Ascending aorta (tissue), 2 donors: ENCODE measurements at regions not wholly inside any gene's neighbourhood (a gene's known extent, or its start where the extent isn't known, plus 50 kb on each side); places are given as distances from the start of the nearest gene placed in this dataset.

ENCODE experiments used
- DNase-seq, 2 donors: peaks; one replicate each; pipeline ENCODE4 v3.0.0-alpha.2; 2019; ENCODE audit warnings: low spot score in 2 of 2
- H3K27ac ChIP-seq, 2 donors: fragments of 200-600 bp; sonication (generic); one replicate each; pipeline ENCODE4 v1.5.1; 2016 to 2017; ENCODE audit warnings: mild to moderate bottlenecking in 1 of 2
- H3K27me3 ChIP-seq: fragments of 200-600 bp; sonication (generic); one replicate; pipeline ENCODE4 v1.5.1; 2017
- H3K36me3 ChIP-seq, 2 donors: fragments of 200-600 bp; sonication (generic); one replicate each; pipeline ENCODE4 v1.5.1; 2016
- H3K4me1 ChIP-seq, 2 donors: fragments of 200-600 bp; sonication (generic); one replicate each; pipeline ENCODE4 v1.5.1; 2016 to 2017; ENCODE audit warnings: mild to moderate bottlenecking in 1 of 2
- H3K4me3 ChIP-seq, 2 donors: fragments of 200-600 bp; sonication (generic); one replicate each; pipeline ENCODE4 v1.5.1; 2016 to 2017; ENCODE audit warnings: mild to moderate bottlenecking in 1 of 2
- H3K9me3 ChIP-seq, 2 donors: fragments of 200-600 bp; sonication (generic); one replicate each; pipeline ENCODE4 v1.5.1; 2016
- intact Hi-C: fragments of 100-400 bp; cut with DNase I; formaldehyde crosslinking; loops from one replicate; pipeline ENCODE4 v1.15.1; 2023
- TF ChIP-seq, protein P1 (sequence below), 3 experiments: fragments of 200-600 bp in 2 of 3; fragments of 450-650 bp in 1 of 3; sonication (generic) in 2 of 3; IDR thresholded peaks; one replicate each; pipeline ENCODE4 v1.5.1; 2016 to 2019; ENCODE audit warnings: antibody characterized with exemption in 3 of 3, mild to moderate bottlenecking in 1 of 3, moderate library complexity in 1 of 3

DNA sequence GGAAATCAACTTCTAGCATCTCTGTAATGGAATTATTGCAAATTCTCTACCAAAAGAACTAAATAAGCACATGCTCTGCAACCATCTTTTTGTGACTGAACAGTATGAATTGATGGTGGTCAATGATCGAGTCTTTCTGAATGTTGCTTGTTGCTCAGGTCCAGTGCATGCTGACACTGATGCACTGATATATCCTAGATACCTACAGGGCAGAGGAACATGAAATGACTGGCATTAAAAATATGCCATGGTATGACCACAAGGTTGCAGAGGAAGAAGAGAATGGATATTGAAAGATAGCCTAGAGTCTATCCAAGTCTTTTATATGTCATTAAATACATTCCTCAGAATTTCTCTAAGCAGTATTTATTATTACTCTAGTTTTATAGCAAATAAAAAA is 692.8 kb upstream of the TENM3 start:
- no peaks in the 10 kb centered on the region for H3K9me3 ChIP-seq
- intact Hi-C loops = no loop called here
- no peaks in the 10 kb centered on the region for H3K27me3 ChIP-seq

DNA sequence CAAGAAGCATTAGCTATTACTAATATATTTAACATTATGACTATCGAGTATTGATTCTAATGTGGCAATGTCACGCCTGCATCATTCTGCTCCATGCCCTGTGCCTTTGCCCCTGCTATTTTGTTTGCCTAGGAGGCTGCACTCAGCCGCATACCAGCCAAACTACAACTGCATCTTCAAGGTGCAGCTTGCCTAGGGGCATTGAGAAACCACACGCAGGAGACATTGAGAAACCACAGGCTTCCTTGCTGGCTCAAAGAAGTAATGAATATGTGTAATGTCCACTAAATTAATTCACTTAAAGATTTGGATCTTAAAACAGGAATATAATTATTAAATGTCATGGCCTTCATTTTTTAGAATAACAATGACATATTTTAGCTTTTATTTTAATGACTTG is 683.6 kb upstream of the TENM3 start:
- H3K27ac ChIP-seq = no peak overlapping the region
- no peak overlapping the region for H3K4me3 ChIP-seq
- TF ChIP-seq, protein P1, sequence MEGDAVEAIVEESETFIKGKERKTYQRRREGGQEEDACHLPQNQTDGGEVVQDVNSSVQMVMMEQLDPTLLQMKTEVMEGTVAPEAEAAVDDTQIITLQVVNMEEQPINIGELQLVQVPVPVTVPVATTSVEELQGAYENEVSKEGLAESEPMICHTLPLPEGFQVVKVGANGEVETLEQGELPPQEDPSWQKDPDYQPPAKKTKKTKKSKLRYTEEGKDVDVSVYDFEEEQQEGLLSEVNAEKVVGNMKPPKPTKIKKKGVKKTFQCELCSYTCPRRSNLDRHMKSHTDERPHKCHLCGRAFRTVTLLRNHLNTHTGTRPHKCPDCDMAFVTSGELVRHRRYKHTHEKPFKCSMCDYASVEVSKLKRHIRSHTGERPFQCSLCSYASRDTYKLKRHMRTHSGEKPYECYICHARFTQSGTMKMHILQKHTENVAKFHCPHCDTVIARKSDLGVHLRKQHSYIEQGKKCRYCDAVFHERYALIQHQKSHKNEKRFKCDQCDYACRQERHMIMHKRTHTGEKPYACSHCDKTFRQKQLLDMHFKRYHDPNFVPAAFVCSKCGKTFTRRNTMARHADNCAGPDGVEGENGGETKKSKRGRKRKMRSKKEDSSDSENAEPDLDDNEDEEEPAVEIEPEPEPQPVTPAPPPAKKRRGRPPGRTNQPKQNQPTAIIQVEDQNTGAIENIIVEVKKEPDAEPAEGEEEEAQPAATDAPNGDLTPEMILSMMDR (IDR thresholded peaks at IDR 0.05) = no peak
- no peaks in the 10 kb centered on the region for H3K27me3 ChIP-seq
- no peaks in the 10 kb centered on the region for H3K36me3 ChIP-seq
- H3K9me3 ChIP-seq = no peaks in the 10 kb centered on the region
- DNase-seq = no peak
- intact Hi-C loops = no loop called here
- H3K4me1 ChIP-seq = no peaks in the 10 kb centered on the region

More for the DNA sequence above, 692.8 kb upstream of the TENM3 start:
- no peak for DNase-seq
- Histone ChIP-seq H3K4me3 (no peak overlapping the region), H3K36me3 (no peaks in the 10 kb centered on the region), H3K4me1 (no peaks in the 10 kb centered on the region), H3K27ac (no peak overlapping the region)
- TF ChIP-seq, protein P1 (IDR thresholded peaks at IDR 0.05) = no peak

DNA sequence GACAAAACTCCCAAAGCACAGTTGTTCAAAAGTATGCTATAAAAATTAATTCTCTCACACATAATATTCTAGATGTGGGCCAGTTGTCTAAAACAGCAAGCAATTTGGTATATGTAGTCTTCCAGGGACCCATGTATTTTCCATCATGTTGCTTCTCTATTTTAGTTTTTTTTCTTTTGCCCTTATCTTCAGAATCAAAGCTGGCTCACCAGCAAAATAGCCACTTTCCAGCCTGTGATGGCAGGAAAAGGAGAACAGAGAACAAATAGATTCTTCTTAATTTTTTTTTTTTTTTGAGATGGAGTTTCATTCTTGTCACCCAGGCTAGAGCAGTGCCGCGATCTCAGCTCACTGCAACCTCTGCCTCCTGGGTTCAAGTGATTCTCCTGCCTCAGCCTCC is 680.8 kb upstream of the TENM3 start:
- H3K36me3 ChIP-seq = no peaks in the 10 kb centered on the region
- H3K4me1 ChIP-seq = no peaks in the 10 kb centered on the region
- no peak overlapping the region for H3K27ac ChIP-seq
- no peaks in the 10 kb centered on the region for H3K9me3 ChIP-seq
- H3K4me3 ChIP-seq = no peak overlapping the region
- TF ChIP-seq, protein P1 (IDR thresholded peaks at IDR 0.05) = no peak
- intact Hi-C loops = no loop called here
- DNase-seq = no peak
- H3K27me3 ChIP-seq = no peaks in the 10 kb centered on the region

DNA sequence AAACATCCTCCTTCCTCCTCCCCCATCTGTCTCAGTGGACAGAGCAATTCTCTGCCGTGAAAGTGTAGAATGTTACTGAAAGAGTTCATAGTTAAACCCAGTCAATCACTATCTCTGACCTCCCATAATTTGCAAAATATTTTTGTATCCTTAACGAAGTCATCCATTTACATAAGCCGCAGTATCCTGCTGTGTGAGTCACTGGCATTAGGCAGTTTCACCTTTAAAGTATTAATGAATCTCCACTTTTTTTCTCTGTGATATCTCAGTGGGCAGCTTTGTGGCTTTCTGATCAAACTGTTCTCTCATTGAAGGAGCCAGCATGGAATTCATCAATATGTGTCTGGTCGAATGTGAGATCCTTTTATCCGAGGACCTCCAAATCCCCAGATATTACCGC is 678.6 kb upstream of the TENM3 start:
- intact Hi-C loops = no loop called here
- TF ChIP-seq, protein P1 (IDR thresholded peaks at IDR 0.05) = no peak

DNA sequence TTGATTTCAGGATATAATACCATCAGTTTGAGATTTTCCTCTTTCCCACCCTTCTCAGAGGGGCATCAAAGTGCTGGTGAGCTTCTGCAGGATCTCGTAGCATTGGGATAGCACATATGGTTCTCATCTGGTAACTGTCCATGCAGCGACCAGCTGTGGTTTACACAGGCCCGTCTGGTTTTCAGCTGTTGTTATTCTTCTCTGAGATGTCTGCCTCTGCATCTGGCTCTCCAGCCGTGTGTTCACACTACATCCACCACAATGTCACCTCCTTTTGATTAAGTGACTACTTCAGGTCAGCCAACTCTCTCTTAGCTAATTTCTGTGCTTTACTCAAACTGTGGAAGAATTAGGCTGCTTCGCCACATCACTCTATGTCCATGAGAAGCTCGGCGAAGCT is 676.7 kb upstream of the TENM3 start:
- H3K27me3 ChIP-seq = no peaks in the 10 kb centered on the region
- H3K27ac ChIP-seq = no peak overlapping the region
- no peak for DNase-seq
- no peaks in the 10 kb centered on the region for H3K4me1 ChIP-seq
- intact Hi-C loops = no loop called here
- no peak overlapping the region for H3K4me3 ChIP-seq
- H3K9me3 ChIP-seq = no peaks in the 10 kb centered on the region
- H3K36me3 ChIP-seq = no peaks in the 10 kb centered on the region
- TF ChIP-seq, protein P1 (IDR thresholded peaks at IDR 0.05) = no peak

More for the DNA sequence above, 678.6 kb upstream of the TENM3 start:
- no peak overlapping the region for H3K27ac ChIP-seq
- no peak for DNase-seq
- H3K9me3 ChIP-seq = no peaks in the 10 kb centered on the region
- no peaks in the 10 kb centered on the region for H3K27me3 ChIP-seq
- H3K4me3 ChIP-seq = no peak overlapping the region
- H3K36me3 ChIP-seq = no peaks in the 10 kb centered on the region
- H3K4me1 ChIP-seq = no peaks in the 10 kb centered on the region

DNA sequence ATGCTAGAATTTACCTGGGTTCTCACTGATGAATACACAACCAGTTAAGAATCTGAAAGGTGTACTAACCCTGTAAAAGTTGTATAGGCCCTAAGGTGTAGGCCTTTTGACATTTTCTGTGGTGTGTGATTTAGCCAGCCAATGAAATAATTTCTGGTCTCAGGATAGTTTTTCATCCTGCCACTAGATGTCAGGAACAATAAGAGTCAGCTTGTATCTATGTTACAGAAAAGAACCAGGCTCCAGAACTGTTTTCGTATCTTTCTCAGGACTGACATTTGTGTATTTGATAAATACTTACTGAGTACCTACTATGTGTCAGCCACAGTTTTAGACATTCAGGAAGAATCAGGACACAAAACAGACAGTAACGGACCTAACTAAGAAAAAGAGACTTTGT is 673.6 kb upstream of the TENM3 start:
- H3K4me3 ChIP-seq = no peak overlapping the region
- no peaks in the 10 kb centered on the region for H3K9me3 ChIP-seq
- intact Hi-C loops = no loop called here
- H3K27me3 ChIP-seq = no peaks in the 10 kb centered on the region
- no peak for DNase-seq
- no peaks in the 10 kb centered on the region for H3K4me1 ChIP-seq
- no peak overlapping the region for H3K27ac ChIP-seq
- TF ChIP-seq, protein P1 (IDR thresholded peaks at IDR 0.05) = no peak
- no peaks in the 10 kb centered on the region for H3K36me3 ChIP-seq
